BLaER1 treated with 17β-estradiol and CSF1 and Interleukin-3, amounts not matched to agents 10 nM and 100 nM (cell line): ENCODE measurements at regions not wholly inside any gene's neighbourhood (a gene's known extent, or its start where the extent isn't known, plus 50 kb on each side); places are given as distances from the start of the nearest gene placed in this dataset.
"Not testable (repeated sequence)": the region's sequence is repeated elsewhere in the genome, so short reads cannot be mapped to it uniquely, and the experiment has no call there.

Source experiments
- H3K27ac ChIP-seq, 11 experiments: shearing (Covaris generic); formaldehyde crosslinking; 2 replicates each; pipeline ENCODE4 v1.8.1; 2022
- H3K27me3 ChIP-seq, 11 experiments: shearing (Covaris generic); formaldehyde crosslinking; 2 replicates each; pipeline ENCODE4 v1.8.1; 2022
- H3K36me3 ChIP-seq, 11 experiments: shearing (Covaris generic); formaldehyde crosslinking; 2 replicates each; pipeline ENCODE4 v1.8.1; 2022
- H3K4me1 ChIP-seq, 10 experiments: shearing (Covaris generic); formaldehyde crosslinking; 2 replicates each; pipeline ENCODE4 v1.8.1; 2022
- H3K4me2 ChIP-seq, 11 experiments: shearing (Covaris generic); formaldehyde crosslinking; 2 replicates each; pipeline ENCODE4 v1.8.1; 2022
- H3K4me3 ChIP-seq, 10 experiments: shearing (Covaris generic); formaldehyde crosslinking; 2 replicates each; pipeline ENCODE4 v1.8.1; 2022
- H3K9ac ChIP-seq, 11 experiments: shearing (Covaris generic); formaldehyde crosslinking; 2 replicates each; pipeline ENCODE4 v1.8.1; 2022
- H3K9me3 ChIP-seq, 11 experiments: shearing (Covaris generic); formaldehyde crosslinking; replicated peaks in 1 of 11; 2 replicates each; pipeline ENCODE4 v1.8.1; 2022
- H4K20me1 ChIP-seq, 11 experiments: shearing (Covaris generic); formaldehyde crosslinking; 2 replicates each; pipeline ENCODE4 v1.8.1; 2022
- Cebpa-rat ChIP-seq, 11 experiments: shearing (Covaris generic); IDR thresholded peaks; 2 replicates each; pipeline ENCODE4 v1.8.1; 2022

- H3K9me3 ChIP-seq: no peaks in the 10 kb centered on the region
- no peak overlapping the region for H3K4me3 ChIP-seq
- no peak for TF ChIP-seq Cebpa-rat (IDR thresholded peaks at IDR 0.05)
- no peak overlapping the region for H3K4me2 ChIP-seq
- H3K9ac ChIP-seq: no peak overlapping the region
- H3K36me3 ChIP-seq: no peaks in the 10 kb centered on the region
- H3K27me3 ChIP-seq: no peaks in the 10 kb centered on the region
- no peaks in the 10 kb centered on the region for H3K4me1 ChIP-seq
- H3K27ac ChIP-seq: no peak overlapping the region
- no peaks in the 10 kb centered on the region; a peak in 1 of 22 replicates for H4K20me1 ChIP-seq
Measured at GRCh38 chr2:4965556-4966320, 726.4 kb upstream of the SOX11 start.

- Histone ChIP-seq H3K36me3 (no peaks in the 10 kb centered on the region), H3K4me1 (no peaks in the 10 kb centered on the region), H3K4me2 (no peak overlapping the region), H4K20me1 (no peaks in the 10 kb centered on the region; a peak in 1 of 22 replicates), H3K27me3 (no peaks in the 10 kb centered on the region), H3K9ac (no peak overlapping the region), H3K27ac (no peak overlapping the region), H3K9me3 (no peaks in the 10 kb centered on the region), H3K4me3 (no peak overlapping the region)
- TF ChIP-seq Cebpa-rat (IDR thresholded peaks at IDR 0.05): no peak
Measured at GRCh38 chr2:4967206-4967605, 725.0 kb upstream of the SOX11 start.

- Histone ChIP-seq H4K20me1 (no peaks in the 10 kb centered on the region; a peak in 1 of 22 replicates), H3K4me1 (no peaks in the 10 kb centered on the region), H3K9me3 (no peaks in the 10 kb centered on the region), H3K27ac (no peak overlapping the region), H3K4me3 (no peak overlapping the region), H3K9ac (no peak overlapping the region), H3K4me2 (no peak overlapping the region), H3K27me3 (no peaks in the 10 kb centered on the region), H3K36me3 (no peaks in the 10 kb centered on the region)
- no peak for TF ChIP-seq Cebpa-rat (IDR thresholded peaks at IDR 0.05)
Measured at GRCh38 chr2:4972472-4972871, 719.7 kb upstream of the SOX11 start.

GRCh38 chr2:4973354-4973753 lies 718.8 kb upstream of the SOX11 start:
- TF ChIP-seq Cebpa-rat (IDR thresholded peaks at IDR 0.05): no peak
- H4K20me1 ChIP-seq: no peaks in the 10 kb centered on the region
- H3K4me2 ChIP-seq: no peak overlapping the region
- no peak overlapping the region for H3K4me3 ChIP-seq
- H3K9ac ChIP-seq: no peak overlapping the region
- H3K4me1 ChIP-seq: no peaks in the 10 kb centered on the region
- H3K9me3 ChIP-seq: no peaks in the 10 kb centered on the region
- H3K27ac ChIP-seq: no peak overlapping the region
- no peaks in the 10 kb centered on the region for H3K36me3 ChIP-seq
- H3K27me3 ChIP-seq: no peaks in the 10 kb centered on the region

- H3K27ac ChIP-seq: no peak overlapping the region
- H3K4me1 ChIP-seq: no peaks in the 10 kb centered on the region
- H3K36me3 ChIP-seq: no peaks in the 10 kb centered on the region
- H3K27me3 ChIP-seq: no peaks in the 10 kb centered on the region
- no peak overlapping the region for H3K4me3 ChIP-seq
- TF ChIP-seq Cebpa-rat (IDR thresholded peaks at IDR 0.05): no peak
- no peaks in the 10 kb centered on the region for H4K20me1 ChIP-seq
- no peaks in the 10 kb centered on the region for H3K9me3 ChIP-seq
- H3K4me2 ChIP-seq: no peak overlapping the region
- H3K9ac ChIP-seq: no peak overlapping the region
Measured at GRCh38 chr2:4973973-4974372, 718.2 kb upstream of the SOX11 start.

GRCh38 chr2:4976407-4976806 lies 715.8 kb upstream of the SOX11 start:
- Histone ChIP-seq H3K27ac (no peak overlapping the region), H3K9me3 (no peaks in the 10 kb centered on the region), H3K36me3 (no peaks in the 10 kb centered on the region)

GRCh38 chr2:4979111-4979510 lies 713.1 kb upstream of the SOX11 start:
- TF ChIP-seq Cebpa-rat (IDR thresholded peaks at IDR 0.05): no peak
- H3K27ac ChIP-seq: no peak overlapping the region
- no peaks in the 10 kb centered on the region for H4K20me1 ChIP-seq
- H3K9ac ChIP-seq: no peak overlapping the region
- no peak overlapping the region for H3K4me2 ChIP-seq
- no peaks in the 10 kb centered on the region for H3K36me3 ChIP-seq
- no peaks in the 10 kb centered on the region for H3K27me3 ChIP-seq
- H3K4me1 ChIP-seq: no peaks in the 10 kb centered on the region
- no peaks in the 10 kb centered on the region for H3K9me3 ChIP-seq
- no peak overlapping the region for H3K4me3 ChIP-seq

More at GRCh38 chr2:4976407-4976806, 715.8 kb upstream of the SOX11 start:
- Histone ChIP-seq H3K27me3 (no peaks in the 10 kb centered on the region), H3K9ac (no peak overlapping the region), H4K20me1 (no peaks in the 10 kb centered on the region), H3K4me1 (no peaks in the 10 kb centered on the region), H3K4me2 (no peak overlapping the region), H3K4me3 (no peak overlapping the region)
- TF ChIP-seq Cebpa-rat (IDR thresholded peaks at IDR 0.05): no peak

GRCh38 chr2:4980995-4981394 lies 711.2 kb upstream of the SOX11 start:
- Histone ChIP-seq H3K4me3 (no peak overlapping the region), H4K20me1 (no peaks in the 10 kb centered on the region), H3K36me3 (no peaks in the 10 kb centered on the region), H3K4me2 (no peak overlapping the region), H3K9me3 (no peaks in the 10 kb centered on the region), H3K9ac (no peak overlapping the region), H3K27ac (no peak overlapping the region), H3K4me1 (no peaks in the 10 kb centered on the region), H3K27me3 (no peaks in the 10 kb centered on the region)
- TF ChIP-seq Cebpa-rat (IDR thresholded peaks at IDR 0.05): no peak

- Histone ChIP-seq H4K20me1 (no peaks in the 10 kb centered on the region), H3K27me3 (no peaks in the 10 kb centered on the region), H3K4me2 (no peak overlapping the region), H3K4me1 (no peaks in the 10 kb centered on the region), H3K27ac (no peak overlapping the region), H3K4me3 (no peak overlapping the region), H3K36me3 (no peaks in the 10 kb centered on the region), H3K9me3 (no peaks in the 10 kb centered on the region), H3K9ac (no peak overlapping the region)
- no peak for TF ChIP-seq Cebpa-rat (IDR thresholded peaks at IDR 0.05)
Measured at GRCh38 chr2:4981802-4982409, 710.3 kb upstream of the SOX11 start.

- H3K36me3 ChIP-seq, H3K4me3 ChIP-seq, H3K27me3 ChIP-seq, H4K20me1 ChIP-seq, H3K9me3 ChIP-seq, H3K27ac ChIP-seq, H3K4me2 ChIP-seq, H3K9ac ChIP-seq, H3K4me1 ChIP-seq: not testable (repeated sequence)
Measured at GRCh38 chr2:4988444-4988843, 703.7 kb upstream of the SOX11 start.
